Choroid plexus epithelial cell (primary cell): ENCODE measurements at regions not wholly inside any gene's neighbourhood (a gene's known extent, or its start where the extent isn't known, plus 50 kb on each side); places are given as distances from the start of the nearest gene placed in this dataset.

Source experiments
- DNase-seq: peaks from one replicate; pipeline ENCODE4 v3.0.0-alpha.2; 2010; ENCODE audit warnings: low read depth
- H3K4me3 ChIP-seq: 2 replicates; pipeline ENCODE4 v1.5.1; 2011; ENCODE audit warnings: low read depth, mild to moderate bottlenecking, control low read depth, low read length, moderate library complexity
- TF ChIP-seq, protein P1 (sequence below): conservative IDR thresholded peaks from 2 replicates; pipeline ENCODE4 v1.5.1; 2011; ENCODE audit warnings: low read depth, mild to moderate bottlenecking, control low read depth, inconsistent platforms, low read length, moderate library complexity

DNA sequence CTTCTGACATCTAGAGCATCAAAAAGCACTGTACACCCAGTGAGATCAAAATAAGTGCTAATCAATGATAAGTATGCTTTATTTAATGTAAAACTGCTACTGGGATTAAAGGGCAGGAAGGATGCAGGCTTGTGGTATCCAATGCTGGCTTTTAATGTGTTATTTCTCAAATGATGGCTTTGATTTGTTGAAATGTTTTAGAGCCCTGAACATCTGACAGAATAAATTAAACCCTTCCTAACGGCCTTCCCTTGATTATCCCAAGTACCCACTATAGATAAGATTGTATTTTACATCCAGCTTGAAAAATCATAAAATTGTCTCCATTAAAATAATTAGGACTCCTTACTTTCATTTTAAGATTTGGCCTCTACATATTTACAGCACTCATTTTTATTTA lies 382.9 kb downstream of the HNRNPD start:
- DNase-seq, result no peak
- no peak overlapping the region for H3K4me3 ChIP-seq
- TF ChIP-seq, protein P1, sequence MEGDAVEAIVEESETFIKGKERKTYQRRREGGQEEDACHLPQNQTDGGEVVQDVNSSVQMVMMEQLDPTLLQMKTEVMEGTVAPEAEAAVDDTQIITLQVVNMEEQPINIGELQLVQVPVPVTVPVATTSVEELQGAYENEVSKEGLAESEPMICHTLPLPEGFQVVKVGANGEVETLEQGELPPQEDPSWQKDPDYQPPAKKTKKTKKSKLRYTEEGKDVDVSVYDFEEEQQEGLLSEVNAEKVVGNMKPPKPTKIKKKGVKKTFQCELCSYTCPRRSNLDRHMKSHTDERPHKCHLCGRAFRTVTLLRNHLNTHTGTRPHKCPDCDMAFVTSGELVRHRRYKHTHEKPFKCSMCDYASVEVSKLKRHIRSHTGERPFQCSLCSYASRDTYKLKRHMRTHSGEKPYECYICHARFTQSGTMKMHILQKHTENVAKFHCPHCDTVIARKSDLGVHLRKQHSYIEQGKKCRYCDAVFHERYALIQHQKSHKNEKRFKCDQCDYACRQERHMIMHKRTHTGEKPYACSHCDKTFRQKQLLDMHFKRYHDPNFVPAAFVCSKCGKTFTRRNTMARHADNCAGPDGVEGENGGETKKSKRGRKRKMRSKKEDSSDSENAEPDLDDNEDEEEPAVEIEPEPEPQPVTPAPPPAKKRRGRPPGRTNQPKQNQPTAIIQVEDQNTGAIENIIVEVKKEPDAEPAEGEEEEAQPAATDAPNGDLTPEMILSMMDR, result no peak

DNA sequence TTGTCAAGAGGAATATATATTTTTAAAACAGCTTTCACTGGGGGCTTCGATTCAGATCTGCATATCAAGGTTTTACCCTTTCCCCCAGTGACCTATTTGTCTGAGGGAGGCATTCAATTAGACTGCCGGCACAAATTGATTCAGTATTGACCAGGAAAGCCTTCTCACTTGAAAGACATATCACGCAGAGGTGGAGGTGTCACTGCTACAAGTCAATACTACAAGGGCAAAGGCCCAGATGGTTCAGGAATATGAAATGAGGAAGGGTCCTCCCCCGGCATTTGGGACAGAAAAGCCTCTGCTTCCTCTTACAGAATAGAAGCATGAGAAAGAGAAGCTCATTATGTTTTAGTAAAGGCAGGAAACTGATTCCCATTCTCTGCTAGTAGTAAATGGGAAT lies 383.6 kb downstream of the HNRNPD start:
- no peak overlapping the region for H3K4me3 ChIP-seq
- TF ChIP-seq, protein P1, result no peak
- no peak for DNase-seq

DNA sequence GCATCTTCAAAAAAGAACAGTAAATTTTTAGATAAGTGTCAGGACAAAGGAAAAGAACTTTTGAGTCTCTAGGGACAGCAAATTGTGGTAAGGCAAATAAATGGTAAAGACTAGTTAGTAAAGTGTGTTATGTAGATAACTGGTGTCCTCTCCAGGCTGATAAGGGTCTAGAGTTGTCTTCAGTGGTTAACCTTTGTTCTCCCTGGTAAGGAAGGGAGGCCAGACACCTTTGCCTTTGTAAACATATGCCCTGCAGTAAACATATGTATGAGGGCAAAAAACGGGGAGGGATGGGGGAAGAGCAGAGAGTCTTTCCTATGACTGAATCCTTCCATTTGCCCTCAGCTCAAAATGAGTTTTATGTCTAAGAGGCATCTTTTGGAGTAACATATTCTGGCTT lies 384.6 kb downstream of the HNRNPD start:
- no peak for DNase-seq
- TF ChIP-seq, protein P1, result no peak

DNA sequence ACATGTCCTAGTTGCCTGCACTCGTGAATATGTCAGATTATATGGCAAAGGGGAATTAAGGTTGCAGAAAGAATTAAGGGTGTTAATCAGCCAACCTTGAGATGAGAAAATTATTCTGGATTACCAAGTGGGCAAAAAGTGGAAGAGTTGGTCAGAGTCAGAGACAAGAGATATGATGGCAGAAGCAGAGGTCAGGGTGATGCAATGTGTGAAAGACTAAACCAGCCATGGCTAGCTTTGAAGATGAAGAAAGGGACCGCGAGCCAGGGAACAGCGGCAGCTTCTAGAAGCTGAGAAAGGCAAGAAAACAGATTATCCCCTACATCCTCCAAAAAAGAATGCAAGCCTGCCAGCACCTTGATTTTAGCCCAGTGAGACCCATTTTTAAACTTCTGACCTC lies 385.6 kb downstream of the HNRNPD start:
- no peak for DNase-seq
- H3K4me3 ChIP-seq, result no peak overlapping the region
- TF ChIP-seq, protein P1, result no peak

More for the DNA sequence above, 384.6 kb downstream of the HNRNPD start:
- H3K4me3 ChIP-seq, result no peak overlapping the region

DNA sequence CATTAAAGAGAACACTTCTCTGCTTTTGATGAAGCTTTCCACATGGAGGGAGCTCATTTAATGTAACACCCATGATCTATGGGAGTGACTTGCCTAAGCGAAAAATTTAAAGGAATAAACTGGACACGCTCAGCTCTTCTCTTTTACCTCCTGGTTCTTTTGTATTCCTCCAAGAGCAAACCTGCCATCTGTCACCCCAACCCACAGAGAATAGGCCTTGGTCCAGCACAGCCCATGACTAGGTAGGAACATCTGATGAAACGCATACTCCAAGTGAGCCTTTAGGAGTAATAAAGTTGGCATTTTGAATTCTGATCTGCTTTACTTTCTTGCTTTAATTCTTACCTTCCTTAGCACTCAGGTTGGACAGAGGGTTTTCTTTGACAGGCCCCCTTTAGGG lies 389.0 kb downstream of the HNRNPD start:
- no peak overlapping the region for H3K4me3 ChIP-seq
- TF ChIP-seq, protein P1, result no peak
- DNase-seq, result no peak

DNA sequence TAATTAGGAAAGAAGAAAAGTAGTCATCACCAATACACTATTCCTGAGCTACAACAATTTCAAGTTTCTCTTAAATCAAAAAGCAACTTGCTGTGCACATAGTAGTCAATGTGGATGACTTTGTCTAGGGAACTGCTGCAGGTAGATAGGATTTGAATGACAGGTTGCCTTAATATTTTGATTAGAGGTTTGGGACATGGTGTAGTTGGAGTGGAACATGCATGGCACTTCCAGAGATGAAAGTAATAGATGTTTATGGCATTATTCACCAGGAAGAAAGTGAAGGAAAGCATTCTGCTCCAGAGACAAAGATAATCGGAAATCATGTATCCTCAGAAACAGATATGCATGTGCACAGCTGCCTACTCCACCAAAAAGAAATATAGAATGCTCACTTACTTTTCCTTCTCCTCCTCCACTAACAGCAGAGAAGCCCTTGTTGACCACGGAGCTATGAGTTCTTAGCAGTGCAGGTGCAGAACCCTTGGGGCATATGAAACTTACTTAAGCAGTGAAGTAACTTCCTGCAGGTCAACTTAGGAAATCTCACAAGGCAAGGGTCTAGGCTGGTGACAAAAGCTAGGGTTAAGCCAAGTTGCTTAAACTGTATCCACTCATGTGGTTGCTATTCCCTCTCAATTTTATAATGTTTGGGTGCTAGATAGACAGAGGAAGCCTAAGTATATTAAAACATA lies 390.8 kb downstream of the HNRNPD start:
- no peak for DNase-seq
- TF ChIP-seq, protein P1, result no peak
- no peak overlapping the region for H3K4me3 ChIP-seq

DNA sequence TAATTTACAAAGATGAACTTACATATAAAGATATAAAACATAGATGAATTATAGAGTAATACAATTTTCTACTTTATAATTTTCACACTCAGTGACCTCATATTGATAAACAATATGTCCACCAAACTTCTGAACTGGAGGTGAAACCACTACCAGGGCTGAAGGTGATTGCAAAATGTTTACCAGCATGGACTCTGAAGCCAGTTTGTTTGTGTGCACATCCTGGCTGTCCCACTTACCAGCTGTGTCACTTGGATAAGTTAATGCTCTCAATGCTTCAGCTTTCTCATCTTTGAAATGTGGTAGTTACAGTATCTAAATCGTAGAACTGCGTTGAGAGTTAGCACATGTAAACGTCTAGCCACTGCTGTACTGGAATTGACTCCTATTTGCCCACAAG lies 392.6 kb downstream of the HNRNPD start:
- no peak overlapping the region for H3K4me3 ChIP-seq
- TF ChIP-seq, protein P1, result no peak
- DNase-seq, result no peak
